PC-9 (cell line): ENCODE measurements at regions not wholly inside any gene's neighbourhood (a gene's known extent, or its start where the extent isn't known, plus 50 kb on each side); places are given as distances from the start of the nearest gene placed in this dataset.

Source experiments
- BruUV-seq: library from RNA; stranded (reverse); fragments of 400-500 nt; replicated peaks from 2 replicates; lab custom pipeline; 2021; lab: Mats Ljungman, UMichigan
- CTCF ChIA-PET: fragments of 300-600 bp; sonication (Branson Sonifier 250); formaldehyde crosslinking; loops from one replicate; lab custom pipeline; 2022; ENCODE audit warnings: antibody characterized with exemption; lab: Charles Lee
- POLR2A ChIA-PET: fragments of 300-600 bp; sonication (Branson Sonifier 250); formaldehyde crosslinking; loops from one replicate; lab custom pipeline; 2022; ENCODE audit warnings: antibody characterized with exemption; ENCODE audit not compliant: unreplicated experiment; lab: Charles Lee
- DNase-seq, 2 experiments: peaks; one replicate each; pipeline versions ENCODE4 v3.0.0 to v3.0.0-alpha.2; 2015 to 2022; ENCODE audit warnings: mixed read lengths in 1 of 2
- H2AFZ ChIP-seq: fragments of 200-600 bp; sonication (generic); 2 replicates; pipeline ENCODE4 v1.8.1; 2017; ENCODE audit warnings: antibody characterized with exemption
- H3F3A ChIP-seq: fragments of 200-600 bp; sonication (generic); 2 replicates; pipeline ENCODE4 v1.8.1; 2017; ENCODE audit warnings: antibody characterized with exemption, mild to moderate bottlenecking, low read depth; ENCODE audit not compliant: insufficient read depth
- H3K27ac ChIP-seq: fragments of 200-600 bp; sonication (generic); 2 replicates; pipeline ENCODE4 v1.6.1; 2016; ENCODE audit warnings: mixed run types
- H3K27me3 ChIP-seq: fragments of 200-600 bp; sonication (generic); 2 replicates; pipeline ENCODE4 v1.6.1; 2016; ENCODE audit warnings: low read depth, mixed run types; ENCODE audit not compliant: insufficient read depth
- H3K36me3 ChIP-seq: fragments of 200-600 bp; sonication (generic); 2 replicates; pipeline ENCODE4 v1.6.1; 2016; ENCODE audit warnings: low read depth, mixed run types
- H3K4me1 ChIP-seq: fragments of 200-600 bp; sonication (generic); replicated peaks from 2 replicates; pipeline ENCODE4 v1.6.1; 2016; ENCODE audit warnings: mixed run types; ENCODE audit not compliant: insufficient read depth
- H3K4me2 ChIP-seq: fragments of 200-600 bp; sonication (generic); 2 replicates; pipeline ENCODE4 v1.6.1; 2017; ENCODE audit warnings: mixed run types
- H3K4me3 ChIP-seq: fragments of 200-600 bp; sonication (generic); 2 replicates; pipeline ENCODE4 v1.6.1; 2016; ENCODE audit warnings: mixed run types
- H3K79me2 ChIP-seq: fragments of 200-600 bp; sonication (generic); 2 replicates; pipeline ENCODE4 v1.6.1; 2017; ENCODE audit warnings: low read depth, mixed run types
- H3K9me2 ChIP-seq: fragments of 200-600 bp; sonication (generic); 2 replicates; pipeline ENCODE4 v1.8.1; 2017; ENCODE audit warnings: mild to moderate bottlenecking; ENCODE audit not compliant: insufficient read depth
- H3K9me3 ChIP-seq: fragments of 200-600 bp; sonication (generic); 2 replicates; pipeline ENCODE4 v1.8.1; 2016; ENCODE audit warnings: low read depth; ENCODE audit not compliant: insufficient read depth
- H4K20me1 ChIP-seq: fragments of 200-600 bp; sonication (generic); 2 replicates; pipeline ENCODE4 v1.8.1; 2017; ENCODE audit not compliant: insufficient read depth
- EZH2 ChIP-seq: fragments of 200-600 bp; sonication (generic); IDR thresholded peaks from 2 replicates; pipeline ENCODE4 v1.8.0; 2017; ENCODE audit warnings: antibody characterized with exemption, low read depth
- intact Hi-C: fragments of 100-400 bp; cut with micrococcal nuclease; formaldehyde crosslinking; loops from one replicate; pipeline ENCODE4 v1.10.0; 2022; ENCODE audit not compliant: unreplicated experiment
- TF ChIP-seq, protein P1 (sequence below): fragments of 200-600 bp; sonication (generic); conservative IDR thresholded peaks from 2 replicates; pipeline ENCODE4 v1.6.1; 2017; ENCODE audit warnings: mixed run types, antibody characterized with exemption, mild to moderate bottlenecking, moderate library complexity

- no TSS peak for BruUV-seq
- POLR2A ChIA-PET, result no interaction called here
Observed at GRCh38 chr4:175297965-175298565, 379.9 kb downstream of the ADAM29 start.

DNA sequence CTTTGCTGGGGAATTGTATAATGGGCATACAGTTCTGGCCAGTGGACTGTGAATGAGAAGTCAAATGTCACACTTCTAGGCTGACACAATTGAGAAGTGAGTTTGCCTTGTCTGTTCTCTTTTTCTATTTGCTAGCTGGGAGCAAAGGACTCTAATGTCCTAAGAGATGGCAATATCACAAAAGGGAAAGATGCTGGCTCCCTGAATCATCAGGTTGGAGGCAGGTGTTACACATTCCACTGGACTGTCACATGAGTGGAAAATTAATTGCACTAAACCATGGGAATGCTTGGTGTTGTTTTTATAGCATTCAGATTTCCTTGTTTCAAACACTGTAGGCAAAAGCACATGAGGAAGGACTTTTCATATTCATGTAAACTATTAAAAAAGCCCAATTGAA, 388.3 kb downstream of the ADAM29 start:
- H3K9me3 ChIP-seq, result no peaks in the 10 kb centered on the region
- H3K9me2 ChIP-seq, result no peaks in the 10 kb centered on the region
- CTCF ChIA-PET, result no interaction called here
- H3K27ac ChIP-seq, result 0 out of 2 replicates have a peak overlapping the region, but pooled peaks have one; percentile 26
- no TSS peak for BruUV-seq
- POLR2A ChIA-PET, result no interaction called here
- no peak for TF ChIP-seq EZH2
- TF ChIP-seq, protein P1, sequence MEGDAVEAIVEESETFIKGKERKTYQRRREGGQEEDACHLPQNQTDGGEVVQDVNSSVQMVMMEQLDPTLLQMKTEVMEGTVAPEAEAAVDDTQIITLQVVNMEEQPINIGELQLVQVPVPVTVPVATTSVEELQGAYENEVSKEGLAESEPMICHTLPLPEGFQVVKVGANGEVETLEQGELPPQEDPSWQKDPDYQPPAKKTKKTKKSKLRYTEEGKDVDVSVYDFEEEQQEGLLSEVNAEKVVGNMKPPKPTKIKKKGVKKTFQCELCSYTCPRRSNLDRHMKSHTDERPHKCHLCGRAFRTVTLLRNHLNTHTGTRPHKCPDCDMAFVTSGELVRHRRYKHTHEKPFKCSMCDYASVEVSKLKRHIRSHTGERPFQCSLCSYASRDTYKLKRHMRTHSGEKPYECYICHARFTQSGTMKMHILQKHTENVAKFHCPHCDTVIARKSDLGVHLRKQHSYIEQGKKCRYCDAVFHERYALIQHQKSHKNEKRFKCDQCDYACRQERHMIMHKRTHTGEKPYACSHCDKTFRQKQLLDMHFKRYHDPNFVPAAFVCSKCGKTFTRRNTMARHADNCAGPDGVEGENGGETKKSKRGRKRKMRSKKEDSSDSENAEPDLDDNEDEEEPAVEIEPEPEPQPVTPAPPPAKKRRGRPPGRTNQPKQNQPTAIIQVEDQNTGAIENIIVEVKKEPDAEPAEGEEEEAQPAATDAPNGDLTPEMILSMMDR, result no peak
- no peaks in the 10 kb centered on the region for H3F3A ChIP-seq
- no peaks in the 10 kb centered on the region for H3K4me1 ChIP-seq
- H3K4me3 ChIP-seq, result no peak overlapping the region
- H2AFZ ChIP-seq, result no peak overlapping the region
- H3K79me2 ChIP-seq, result no peaks in the 10 kb centered on the region
- no peaks in the 10 kb centered on the region for H3K36me3 ChIP-seq
- no peaks in the 10 kb centered on the region for H3K27me3 ChIP-seq
- no peak for DNase-seq
- intact Hi-C loops, result no loop called here
- H3K4me2 ChIP-seq, result no peak overlapping the region
- H4K20me1 ChIP-seq, result no peaks in the 10 kb centered on the region

More at GRCh38 chr4:175297965-175298565, 379.9 kb downstream of the ADAM29 start:
- Histone ChIP-seq H2AFZ (no peak overlapping the region), H3K9me2 (no peaks in the 10 kb centered on the region), H3K79me2 (no peaks in the 10 kb centered on the region), H3K4me2 (no peak overlapping the region), H3K36me3 (no peaks in the 10 kb centered on the region), H3K27ac (no peak overlapping the region), H3K9me3 (no peaks in the 10 kb centered on the region), H3K4me3 (no peak overlapping the region), H4K20me1 (no peaks in the 10 kb centered on the region), H3F3A (no peaks in the 10 kb centered on the region), H3K27me3 (no peaks in the 10 kb centered on the region), H3K4me1 (no peaks in the 10 kb centered on the region)
- CTCF ChIA-PET, result no interaction called here
- DNase-seq, result no peak
- intact Hi-C loops, result no loop called here
- TF ChIP-seq EZH2, result no peak
- TF ChIP-seq, protein P1, result no peak

DNA sequence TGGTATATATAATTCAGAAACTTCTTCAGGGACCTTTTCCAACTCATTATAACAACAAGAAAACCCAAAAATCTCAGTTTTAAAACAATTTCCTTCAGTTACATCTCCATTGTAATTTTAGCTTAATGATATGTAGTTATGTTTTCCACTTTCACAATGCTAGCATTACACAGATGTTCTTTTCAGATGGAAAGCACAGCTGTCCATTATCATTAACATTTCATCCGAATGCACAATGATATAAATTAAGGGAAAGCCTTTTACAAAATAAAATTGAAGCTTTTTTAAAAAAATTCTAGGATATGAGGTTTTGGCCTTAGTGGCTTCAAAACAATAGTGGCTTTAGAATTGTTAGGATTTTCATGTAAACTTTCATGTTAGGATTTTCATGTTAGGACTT, 389.2 kb downstream of the ADAM29 start:
- Histone ChIP-seq H3K36me3 (no peaks in the 10 kb centered on the region), H4K20me1 (no peaks in the 10 kb centered on the region), H3K27me3 (no peaks in the 10 kb centered on the region), H3K4me1 (no peaks in the 10 kb centered on the region), H3K9me2 (no peaks in the 10 kb centered on the region), H2AFZ (no peak overlapping the region), H3K4me2 (no peak overlapping the region), H3K9me3 (no peaks in the 10 kb centered on the region), H3K79me2 (no peaks in the 10 kb centered on the region), H3K27ac (no peak overlapping the region), H3F3A (no peaks in the 10 kb centered on the region), H3K4me3 (no peak overlapping the region)
- CTCF ChIA-PET, result no interaction called here
- TF ChIP-seq, protein P1, result no peak
- DNase-seq, result no peak
- BruUV-seq, result no TSS peak
- POLR2A ChIA-PET, result no interaction called here
- intact Hi-C loops, result no loop called here
